Liver (tissue), 8 donors: ENCODE measurements at regions not wholly inside any gene's neighbourhood (a gene's known extent, or its start where the extent isn't known, plus 50 kb on each side); places are given as distances from the start of the nearest gene placed in this dataset.

ENCODE experiments used
- DNase-seq: peaks from one replicate; pipeline ENCODE4 v3.0.0-alpha.2; 2017; ENCODE audit warnings: low spot score
- H3K27ac ChIP-seq, 2 donors: one replicate each; pipeline ENCODE4 v1.7.0; 2013; ENCODE audit warnings: inconsistent platforms in 2 of 2, low read length in 2 of 2, control low read depth in 1 of 2, low read depth in 1 of 2, mild to moderate bottlenecking in 1 of 2
- H3K27me3 ChIP-seq, 4 donors: one replicate each; pipeline versions ENCODE4 v1.6.1 to v1.7.0; 2013; ENCODE audit warnings: low read length in 3 of 4, inconsistent platforms in 1 of 4, mild to moderate bottlenecking in 1 of 4, moderate library complexity in 1 of 4; ENCODE audit not compliant: control insufficient read depth in 4 of 4, insufficient read depth in 4 of 4
- H3K36me3 ChIP-seq, 4 donors: one replicate each; pipeline versions ENCODE4 v1.6.1 to v1.7.0; 2013; ENCODE audit warnings: low read length in 3 of 4, mild to moderate bottlenecking in 3 of 4, low read depth in 1 of 4, moderate library complexity in 1 of 4; ENCODE audit not compliant: control insufficient read depth in 4 of 4, insufficient read depth in 3 of 4
- H3K4me1 ChIP-seq, 4 donors: one replicate each; pipeline versions ENCODE4 v1.6.1 to v1.7.0; 2013; ENCODE audit warnings: low read length in 3 of 4, mild to moderate bottlenecking in 3 of 4, moderate library complexity in 1 of 4; ENCODE audit not compliant: control insufficient read depth in 4 of 4, insufficient read depth in 4 of 4
- H3K4me3 ChIP-seq, 3 donors: one replicate each; pipeline versions ENCODE4 v1.6.1 to v1.7.0; 2013; ENCODE audit warnings: low read length in 3 of 3, control low read depth in 1 of 3, low read depth in 1 of 3, mild to moderate bottlenecking in 1 of 3
- H3K9ac ChIP-seq, 2 donors: one replicate each; pipeline ENCODE4 v1.7.0; 2013; ENCODE audit warnings: low read length in 2 of 2, mild to moderate bottlenecking in 2 of 2, moderate library complexity in 2 of 2, control low read depth in 1 of 2, low read depth in 1 of 2
- H3K9me3 ChIP-seq, 4 donors: one replicate each; pipeline versions ENCODE4 v1.6.1 to v1.7.0; 2013; ENCODE audit warnings: low read length in 3 of 4; ENCODE audit not compliant: control insufficient read depth in 4 of 4
- ATF3 ChIP-seq: IDR thresholded peaks from 2 replicates; pipeline ENCODE4 v1.6.1; 2016; ENCODE audit warnings: antibody characterized with exemption
- EGR1 ChIP-seq, 2 donors: IDR thresholded peaks; 2 replicates each; pipeline ENCODE4 v1.6.1; 2016 to 2018; ENCODE audit warnings: antibody characterized with exemption in 2 of 2, low read depth in 2 of 2
- FOXA1 ChIP-seq: IDR thresholded peaks from 2 replicates; pipeline ENCODE4 v1.6.1; 2016; ENCODE audit warnings: antibody characterized with exemption
- FOXA2 ChIP-seq: IDR thresholded peaks from 2 replicates; pipeline ENCODE4 v1.6.1; 2016; ENCODE audit warnings: antibody characterized with exemption
- GABPA ChIP-seq, 2 donors: IDR thresholded peaks in 1 of 2; conservative IDR thresholded peaks in 1 of 2; 2 replicates each; pipeline ENCODE4 v1.6.1; 2016; ENCODE audit warnings: antibody characterized with exemption in 2 of 2, mild to moderate bottlenecking in 1 of 2, moderate library complexity in 1 of 2
- HNF4A ChIP-seq, 2 donors: conservative IDR thresholded peaks; 2 replicates each; pipeline ENCODE4 v1.6.1; 2016; ENCODE audit warnings: antibody characterized with exemption in 2 of 2, mild to moderate bottlenecking in 2 of 2
- HNF4G ChIP-seq: IDR thresholded peaks from 2 replicates; pipeline ENCODE4 v1.6.1; 2016; ENCODE audit warnings: antibody characterized with exemption
- JUND ChIP-seq, 2 donors: IDR thresholded peaks; 2 replicates each; pipeline ENCODE4 v1.6.1; 2016; ENCODE audit warnings: antibody characterized with exemption in 2 of 2
- MAX ChIP-seq: IDR thresholded peaks from 2 replicates; pipeline ENCODE4 v1.6.1; 2016; ENCODE audit warnings: antibody characterized with exemption
- NR2F2 ChIP-seq: IDR thresholded peaks from 2 replicates; pipeline ENCODE4 v1.6.1; 2016; ENCODE audit warnings: antibody characterized with exemption
- RAD21 ChIP-seq, 2 donors: IDR thresholded peaks; 2 replicates each; pipeline ENCODE4 v1.6.1; 2016; ENCODE audit warnings: antibody characterized with exemption in 2 of 2, mild to moderate bottlenecking in 2 of 2
- RXRA ChIP-seq, 2 donors: IDR thresholded peaks; 2 replicates each; pipeline ENCODE4 v1.6.1; 2017 to 2018; ENCODE audit warnings: antibody characterized with exemption in 2 of 2, mild to moderate bottlenecking in 1 of 2
- SP1 ChIP-seq: IDR thresholded peaks from 2 replicates; pipeline ENCODE4 v1.6.1; 2018; ENCODE audit warnings: antibody characterized with exemption, mild to moderate bottlenecking
- TAF1 ChIP-seq: conservative IDR thresholded peaks from 2 replicates; pipeline ENCODE4 v1.6.1; 2016; ENCODE audit warnings: antibody characterized with exemption, mild to moderate bottlenecking
- YY1 ChIP-seq: IDR thresholded peaks from 2 replicates; pipeline ENCODE4 v1.6.1; 2016; ENCODE audit warnings: antibody characterized with exemption, mild to moderate bottlenecking
- WGBS: extraction: QIAGEN DNeasy Blood & Tissue Kit; methylation state at CpG from one replicate; pipeline ENCODE4 v1.1.7; 2013; 5-methylcytosine and 5-hydroxymethylcytosine counted together
- TF ChIP-seq, protein P1 (sequence below): fragments of 150-350 bp; IDR thresholded peaks from 2 replicates; pipeline ENCODE4 v1.5.1; 2017; ENCODE audit warnings: improper control_type of control experiment, low read depth, low read length; ENCODE audit not compliant: missing input control
- TF ChIP-seq, protein P2 (sequence below): IDR thresholded peaks from 2 replicates; pipeline ENCODE4 v1.6.1; 2016; ENCODE audit warnings: antibody characterized with exemption
- TF ChIP-seq, protein P3 (sequence below): IDR thresholded peaks from 2 replicates; pipeline ENCODE4 v1.6.1; 2016; ENCODE audit warnings: antibody characterized with exemption, mild to moderate bottlenecking
- donor health status: healthy.
- donor health status: healthy.
- donor health status: healthy.
- donor health status: healthy.
- donor health status: healthy.

- Histone ChIP-seq H3K27me3 (no peaks in the 10 kb centered on the region), H3K4me1 (no peaks in the 10 kb centered on the region), H3K27ac (no peak overlapping the region), H3K9ac (no peak overlapping the region), H3K36me3 (no peaks in the 10 kb centered on the region), H3K9me3 (no peaks in the 10 kb centered on the region), H3K4me3 (no peak overlapping the region)
- TF ChIP-seq MAX: no peak
- TF ChIP-seq YY1: no peak
- 73% methylated on average over 5 of the region's 5 CpGs for WGBS
- DNase-seq: no peak
Observed at GRCh38 chr6:164129218-164129617, 714.7 kb downstream of the QKI start.

GRCh38 chr6:164128101-164128500 is 713.6 kb downstream of the QKI start:
- no peaks in the 10 kb centered on the region for H3K4me1 ChIP-seq
- H3K9me3 ChIP-seq: no peaks in the 10 kb centered on the region

More at GRCh38 chr6:164128101-164128500, 713.6 kb downstream of the QKI start:
- Histone ChIP-seq H3K4me3 (no peak overlapping the region), H3K9ac (no peak overlapping the region), H3K27me3 (peaks cover 0 to 4% (median 0%) of the 10 kb centered on the region in 4 donors), H3K36me3 (no peaks in the 10 kb centered on the region), H3K27ac (no peak overlapping the region)
- WGBS: 83% methylated on average over 2 of the region's 2 CpGs
- no peak for DNase-seq
- TF ChIP-seq EGR1 (IDR thresholded peaks at IDR 0.05; ENCODE audit: low read depth in 2 of 2) (no peak), SP1 (no peak), FOXA1 (no peak), YY1 (no peak), ATF3 (no peak), FOXA2 (no peak), MAX (no peak), TAF1 (no peak), RXRA (IDR thresholded peaks at IDR 0.05) (no peak), RAD21 (IDR thresholded peaks at IDR 0.05) (no peak), NR2F2 (no peak), GABPA (IDR thresholded peaks at IDR 0.05 in 1 of 2, conservative IDR thresholded peaks at IDR 0.05 in 1 of 2) (no peak), JUND (IDR thresholded peaks at IDR 0.05) (no peak), HNF4A (conservative IDR thresholded peaks at IDR 0.05) (no peak), HNF4G (no peak)
- TF ChIP-seq, protein P1, sequence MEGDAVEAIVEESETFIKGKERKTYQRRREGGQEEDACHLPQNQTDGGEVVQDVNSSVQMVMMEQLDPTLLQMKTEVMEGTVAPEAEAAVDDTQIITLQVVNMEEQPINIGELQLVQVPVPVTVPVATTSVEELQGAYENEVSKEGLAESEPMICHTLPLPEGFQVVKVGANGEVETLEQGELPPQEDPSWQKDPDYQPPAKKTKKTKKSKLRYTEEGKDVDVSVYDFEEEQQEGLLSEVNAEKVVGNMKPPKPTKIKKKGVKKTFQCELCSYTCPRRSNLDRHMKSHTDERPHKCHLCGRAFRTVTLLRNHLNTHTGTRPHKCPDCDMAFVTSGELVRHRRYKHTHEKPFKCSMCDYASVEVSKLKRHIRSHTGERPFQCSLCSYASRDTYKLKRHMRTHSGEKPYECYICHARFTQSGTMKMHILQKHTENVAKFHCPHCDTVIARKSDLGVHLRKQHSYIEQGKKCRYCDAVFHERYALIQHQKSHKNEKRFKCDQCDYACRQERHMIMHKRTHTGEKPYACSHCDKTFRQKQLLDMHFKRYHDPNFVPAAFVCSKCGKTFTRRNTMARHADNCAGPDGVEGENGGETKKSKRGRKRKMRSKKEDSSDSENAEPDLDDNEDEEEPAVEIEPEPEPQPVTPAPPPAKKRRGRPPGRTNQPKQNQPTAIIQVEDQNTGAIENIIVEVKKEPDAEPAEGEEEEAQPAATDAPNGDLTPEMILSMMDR: no peak
- TF ChIP-seq, protein P2, sequence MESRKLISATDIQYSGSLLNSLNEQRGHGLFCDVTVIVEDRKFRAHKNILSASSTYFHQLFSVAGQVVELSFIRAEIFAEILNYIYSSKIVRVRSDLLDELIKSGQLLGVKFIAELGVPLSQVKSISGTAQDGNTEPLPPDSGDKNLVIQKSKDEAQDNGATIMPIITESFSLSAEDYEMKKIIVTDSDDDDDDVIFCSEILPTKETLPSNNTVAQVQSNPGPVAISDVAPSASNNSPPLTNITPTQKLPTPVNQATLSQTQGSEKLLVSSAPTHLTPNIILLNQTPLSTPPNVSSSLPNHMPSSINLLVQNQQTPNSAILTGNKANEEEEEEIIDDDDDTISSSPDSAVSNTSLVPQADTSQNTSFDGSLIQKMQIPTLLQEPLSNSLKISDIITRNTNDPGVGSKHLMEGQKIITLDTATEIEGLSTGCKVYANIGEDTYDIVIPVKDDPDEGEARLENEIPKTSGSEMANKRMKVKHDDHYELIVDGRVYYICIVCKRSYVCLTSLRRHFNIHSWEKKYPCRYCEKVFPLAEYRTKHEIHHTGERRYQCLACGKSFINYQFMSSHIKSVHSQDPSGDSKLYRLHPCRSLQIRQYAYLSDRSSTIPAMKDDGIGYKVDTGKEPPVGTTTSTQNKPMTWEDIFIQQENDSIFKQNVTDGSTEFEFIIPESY: no peak
- TF ChIP-seq, protein P3, sequence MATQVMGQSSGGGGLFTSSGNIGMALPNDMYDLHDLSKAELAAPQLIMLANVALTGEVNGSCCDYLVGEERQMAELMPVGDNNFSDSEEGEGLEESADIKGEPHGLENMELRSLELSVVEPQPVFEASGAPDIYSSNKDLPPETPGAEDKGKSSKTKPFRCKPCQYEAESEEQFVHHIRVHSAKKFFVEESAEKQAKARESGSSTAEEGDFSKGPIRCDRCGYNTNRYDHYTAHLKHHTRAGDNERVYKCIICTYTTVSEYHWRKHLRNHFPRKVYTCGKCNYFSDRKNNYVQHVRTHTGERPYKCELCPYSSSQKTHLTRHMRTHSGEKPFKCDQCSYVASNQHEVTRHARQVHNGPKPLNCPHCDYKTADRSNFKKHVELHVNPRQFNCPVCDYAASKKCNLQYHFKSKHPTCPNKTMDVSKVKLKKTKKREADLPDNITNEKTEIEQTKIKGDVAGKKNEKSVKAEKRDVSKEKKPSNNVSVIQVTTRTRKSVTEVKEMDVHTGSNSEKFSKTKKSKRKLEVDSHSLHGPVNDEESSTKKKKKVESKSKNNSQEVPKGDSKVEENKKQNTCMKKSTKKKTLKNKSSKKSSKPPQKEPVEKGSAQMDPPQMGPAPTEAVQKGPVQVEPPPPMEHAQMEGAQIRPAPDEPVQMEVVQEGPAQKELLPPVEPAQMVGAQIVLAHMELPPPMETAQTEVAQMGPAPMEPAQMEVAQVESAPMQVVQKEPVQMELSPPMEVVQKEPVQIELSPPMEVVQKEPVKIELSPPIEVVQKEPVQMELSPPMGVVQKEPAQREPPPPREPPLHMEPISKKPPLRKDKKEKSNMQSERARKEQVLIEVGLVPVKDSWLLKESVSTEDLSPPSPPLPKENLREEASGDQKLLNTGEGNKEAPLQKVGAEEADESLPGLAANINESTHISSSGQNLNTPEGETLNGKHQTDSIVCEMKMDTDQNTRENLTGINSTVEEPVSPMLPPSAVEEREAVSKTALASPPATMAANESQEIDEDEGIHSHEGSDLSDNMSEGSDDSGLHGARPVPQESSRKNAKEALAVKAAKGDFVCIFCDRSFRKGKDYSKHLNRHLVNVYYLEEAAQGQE: no peak
